ENCODE measurements at regions not wholly inside any gene's neighbourhood (a gene's known extent, or its start where the extent isn't known, plus 50 kb on each side); places are given as distances from the start of the nearest gene placed in this dataset.

DNA sequence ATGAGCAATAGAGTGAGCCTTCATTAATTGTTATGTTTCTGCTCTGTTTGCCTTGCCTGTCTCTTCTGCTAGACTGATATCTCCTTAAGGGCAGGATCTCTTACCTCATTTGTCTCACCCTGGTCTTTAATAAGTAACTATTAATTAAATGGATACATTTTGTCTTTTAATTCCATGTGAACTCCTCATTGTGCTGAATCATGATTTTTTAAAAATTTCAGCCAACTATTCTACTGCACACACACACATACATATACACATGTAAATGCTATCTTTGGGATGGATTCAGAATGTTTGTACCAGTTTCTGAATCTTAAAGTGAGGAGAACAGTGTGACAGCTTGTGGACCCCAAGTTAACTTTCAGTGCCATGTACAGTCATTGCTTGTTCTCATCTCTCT, 731.1 kb upstream of the MAP3K7 start:
- TF ChIP-seq POLR2AphosphoS5 (IDR thresholded peaks at IDR 0.05; ENCODE audit: low read depth): no peak
- TF ChIP-seq, protein P1, sequence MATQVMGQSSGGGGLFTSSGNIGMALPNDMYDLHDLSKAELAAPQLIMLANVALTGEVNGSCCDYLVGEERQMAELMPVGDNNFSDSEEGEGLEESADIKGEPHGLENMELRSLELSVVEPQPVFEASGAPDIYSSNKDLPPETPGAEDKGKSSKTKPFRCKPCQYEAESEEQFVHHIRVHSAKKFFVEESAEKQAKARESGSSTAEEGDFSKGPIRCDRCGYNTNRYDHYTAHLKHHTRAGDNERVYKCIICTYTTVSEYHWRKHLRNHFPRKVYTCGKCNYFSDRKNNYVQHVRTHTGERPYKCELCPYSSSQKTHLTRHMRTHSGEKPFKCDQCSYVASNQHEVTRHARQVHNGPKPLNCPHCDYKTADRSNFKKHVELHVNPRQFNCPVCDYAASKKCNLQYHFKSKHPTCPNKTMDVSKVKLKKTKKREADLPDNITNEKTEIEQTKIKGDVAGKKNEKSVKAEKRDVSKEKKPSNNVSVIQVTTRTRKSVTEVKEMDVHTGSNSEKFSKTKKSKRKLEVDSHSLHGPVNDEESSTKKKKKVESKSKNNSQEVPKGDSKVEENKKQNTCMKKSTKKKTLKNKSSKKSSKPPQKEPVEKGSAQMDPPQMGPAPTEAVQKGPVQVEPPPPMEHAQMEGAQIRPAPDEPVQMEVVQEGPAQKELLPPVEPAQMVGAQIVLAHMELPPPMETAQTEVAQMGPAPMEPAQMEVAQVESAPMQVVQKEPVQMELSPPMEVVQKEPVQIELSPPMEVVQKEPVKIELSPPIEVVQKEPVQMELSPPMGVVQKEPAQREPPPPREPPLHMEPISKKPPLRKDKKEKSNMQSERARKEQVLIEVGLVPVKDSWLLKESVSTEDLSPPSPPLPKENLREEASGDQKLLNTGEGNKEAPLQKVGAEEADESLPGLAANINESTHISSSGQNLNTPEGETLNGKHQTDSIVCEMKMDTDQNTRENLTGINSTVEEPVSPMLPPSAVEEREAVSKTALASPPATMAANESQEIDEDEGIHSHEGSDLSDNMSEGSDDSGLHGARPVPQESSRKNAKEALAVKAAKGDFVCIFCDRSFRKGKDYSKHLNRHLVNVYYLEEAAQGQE (IDR thresholded peaks at IDR 0.05; ENCODE audit: insufficient replicate concordance, low read depth): no peak
- TF ChIP-seq GABPA (IDR thresholded peaks at IDR 0.05; ENCODE audit: low read depth): no peak
- Histone ChIP-seq H3K27me3 (ENCODE audit: insufficient read depth, poor library complexity, severe bottlenecking) (no peaks in the 10 kb centered on the region), H3K4me3 (replicated peaks; ENCODE audit: insufficient read depth, low read length) (no peak overlapping the region), H3K27ac (replicated peaks) (no peak overlapping the region)
- no peak for DNase-seq (ENCODE audit: low read depth in 1 of 2, low spot score in 1 of 2)

DNA sequence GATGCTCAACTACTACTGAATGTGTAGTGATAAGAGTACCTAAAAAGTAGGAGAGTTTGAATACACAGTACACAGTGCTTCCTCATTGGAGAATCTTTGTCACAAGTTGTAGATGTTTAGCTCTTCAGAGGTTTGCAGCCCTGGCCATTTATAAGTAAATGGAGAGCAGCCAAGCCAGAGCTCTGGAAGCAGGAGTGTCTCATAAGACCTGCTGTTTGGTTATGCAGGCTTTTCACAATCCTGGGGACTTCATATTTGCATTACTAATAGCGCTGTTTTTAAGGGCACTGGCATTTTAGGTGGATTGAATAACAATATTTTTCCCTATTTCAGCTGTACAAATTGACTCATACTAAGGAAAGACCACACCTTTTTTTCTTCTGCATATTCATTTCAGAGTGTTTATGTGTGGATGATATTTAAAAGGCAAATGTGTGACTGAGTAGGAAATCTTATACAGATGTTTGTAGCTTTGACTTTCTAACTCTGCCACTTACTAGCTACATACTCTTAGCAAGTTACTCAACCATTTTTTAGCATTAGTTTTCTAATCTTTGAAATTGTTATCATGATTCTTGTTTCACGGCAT, 730.5 kb upstream of the MAP3K7 start:
- Histone ChIP-seq H3K27me3 (ENCODE audit: insufficient read depth, poor library complexity, severe bottlenecking) (no peaks in the 10 kb centered on the region), H3K4me3 (replicated peaks; ENCODE audit: insufficient read depth, low read length) (no peak overlapping the region), H3K27ac (replicated peaks) (no peak overlapping the region)
- TF ChIP-seq, protein P1 (IDR thresholded peaks at IDR 0.05; ENCODE audit: insufficient replicate concordance, low read depth): no peak
- TF ChIP-seq SPI1 (IDR thresholded peaks at IDR 0.05; ENCODE audit: borderline replicate concordance, low read depth) (no peak), GABPA (IDR thresholded peaks at IDR 0.05; ENCODE audit: low read depth) (no peak), POLR2AphosphoS5 (IDR thresholded peaks at IDR 0.05; ENCODE audit: low read depth) (no peak)
- TF ChIP-seq, protein P2, sequence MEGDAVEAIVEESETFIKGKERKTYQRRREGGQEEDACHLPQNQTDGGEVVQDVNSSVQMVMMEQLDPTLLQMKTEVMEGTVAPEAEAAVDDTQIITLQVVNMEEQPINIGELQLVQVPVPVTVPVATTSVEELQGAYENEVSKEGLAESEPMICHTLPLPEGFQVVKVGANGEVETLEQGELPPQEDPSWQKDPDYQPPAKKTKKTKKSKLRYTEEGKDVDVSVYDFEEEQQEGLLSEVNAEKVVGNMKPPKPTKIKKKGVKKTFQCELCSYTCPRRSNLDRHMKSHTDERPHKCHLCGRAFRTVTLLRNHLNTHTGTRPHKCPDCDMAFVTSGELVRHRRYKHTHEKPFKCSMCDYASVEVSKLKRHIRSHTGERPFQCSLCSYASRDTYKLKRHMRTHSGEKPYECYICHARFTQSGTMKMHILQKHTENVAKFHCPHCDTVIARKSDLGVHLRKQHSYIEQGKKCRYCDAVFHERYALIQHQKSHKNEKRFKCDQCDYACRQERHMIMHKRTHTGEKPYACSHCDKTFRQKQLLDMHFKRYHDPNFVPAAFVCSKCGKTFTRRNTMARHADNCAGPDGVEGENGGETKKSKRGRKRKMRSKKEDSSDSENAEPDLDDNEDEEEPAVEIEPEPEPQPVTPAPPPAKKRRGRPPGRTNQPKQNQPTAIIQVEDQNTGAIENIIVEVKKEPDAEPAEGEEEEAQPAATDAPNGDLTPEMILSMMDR (IDR thresholded peaks at IDR 0.05; ENCODE audit: insufficient read depth, low read length): no peak
- DNase-seq (ENCODE audit: low read depth in 1 of 2, low spot score in 1 of 2): no peak

DNA sequence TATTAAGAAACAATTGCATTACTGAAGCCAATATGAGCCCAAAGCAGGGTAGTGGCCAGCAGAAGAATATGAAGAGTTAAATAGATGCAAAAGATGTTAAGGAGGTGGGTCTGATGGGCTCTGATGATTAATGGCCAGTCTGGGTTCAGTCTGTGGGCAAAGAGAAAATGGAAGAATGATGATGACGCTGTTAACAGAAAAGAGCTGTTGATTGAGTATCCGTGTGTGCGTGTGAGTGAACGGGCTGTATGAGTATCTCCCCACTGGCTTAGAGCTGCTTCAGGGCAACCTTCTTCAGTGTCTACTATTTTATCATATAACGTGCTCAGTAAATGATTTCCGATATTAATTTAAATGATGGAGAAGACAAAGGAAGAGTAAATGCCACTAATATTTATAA, 723.3 kb upstream of the MAP3K7 start:
- Histone ChIP-seq H3K27ac (replicated peaks) (no peak overlapping the region), H3K4me3 (replicated peaks; ENCODE audit: insufficient read depth, low read length) (no peak overlapping the region), H3K27me3 (ENCODE audit: insufficient read depth, poor library complexity, severe bottlenecking) (no peaks in the 10 kb centered on the region)
- DNase-seq (ENCODE audit: low read depth in 1 of 2, low spot score in 1 of 2): no peak
- TF ChIP-seq, protein P2 (IDR thresholded peaks at IDR 0.05; ENCODE audit: insufficient read depth, low read length): no peak
- TF ChIP-seq, protein P1 (IDR thresholded peaks at IDR 0.05; ENCODE audit: insufficient replicate concordance, low read depth): no peak
- TF ChIP-seq POLR2AphosphoS5 (IDR thresholded peaks at IDR 0.05; ENCODE audit: low read depth) (no peak), SPI1 (IDR thresholded peaks at IDR 0.05; ENCODE audit: borderline replicate concordance, low read depth) (no peak), GABPA (IDR thresholded peaks at IDR 0.05; ENCODE audit: low read depth) (no peak)
